Heart left ventricle (tissue), 16 donors: ENCODE measurements at regions not wholly inside any gene's neighbourhood (a gene's known extent, or its start where the extent isn't known, plus 50 kb on each side); places are given as distances from the start of the nearest gene placed in this dataset.

ENCODE experiments used
- ATAC-seq, 4 donors: fragments of 200-7000 bp; cut with Tn5 transposase; one replicate each; pipeline ENCODE4 v1.9.1; 2020 to 2022; ENCODE audit warnings: moderate library complexity in 4 of 4, mild to moderate bottlenecking in 3 of 4, moderate number of reproducible peaks in 1 of 4
- DNase-seq, 5 donors: peaks; one replicate each; pipeline ENCODE4 v3.0.0-alpha.2; 2020
- H3K27ac ChIP-seq, 12 donors: fragments of 200-600 bp; sonication (generic) in 4 of 12; one replicate each; pipeline versions ENCODE4 v1.5.0 to v1.8.0; 2016 to 2022; ENCODE audit warnings: mild to moderate bottlenecking in 2 of 12
- H3K27me3 ChIP-seq, 9 donors: fragments of 200-600 bp; sonication (generic) in 2 of 9; one replicate each; pipeline versions ENCODE4 v1.5.1 to v1.8.0; 2016 to 2022; ENCODE audit warnings: mild to moderate bottlenecking in 3 of 9
- H3K36me3 ChIP-seq, 9 donors: fragments of 200-600 bp; sonication (generic) in 2 of 9; one replicate each; pipeline versions ENCODE4 v1.5.0 to v1.8.0; 2018 to 2022; ENCODE audit warnings: mild to moderate bottlenecking in 2 of 9
- H3K4me1 ChIP-seq, 12 donors: fragments of 200-600 bp; sonication (generic) in 4 of 12; one replicate each; pipeline versions ENCODE4 v1.5.0 to v1.8.0; 2016 to 2022; ENCODE audit warnings: mild to moderate bottlenecking in 3 of 12
- H3K4me3 ChIP-seq, 12 donors: fragments of 200-600 bp; sonication (generic) in 4 of 12; one replicate each; pipeline versions ENCODE4 v1.5.0 to v1.8.0; 2017 to 2022; ENCODE audit warnings: mild to moderate bottlenecking in 9 of 12, moderate library complexity in 4 of 12
- H3K9me3 ChIP-seq, 12 donors: fragments of 200-600 bp; sonication (generic) in 4 of 12; one replicate each; pipeline versions ENCODE4 v1.5.0 to v1.8.0; 2016 to 2022; ENCODE audit warnings: mild to moderate bottlenecking in 1 of 12
- CTCF ChIP-seq, 12 donors: fragments of 200-600 bp; sonication (generic) in 4 of 12; IDR thresholded peaks; one replicate each; pipeline versions ENCODE4 v1.5.0 to v1.8.0; 2018 to 2022; ENCODE audit warnings: antibody characterized with exemption in 12 of 12, mild to moderate bottlenecking in 5 of 12
- POLR2A ChIP-seq, 2 donors: fragments of 450-650 bp; IDR thresholded peaks; one replicate each; pipeline ENCODE4 v1.6.1; 2017; ENCODE audit warnings: antibody characterized with exemption in 2 of 2, mild to moderate bottlenecking in 2 of 2, moderate library complexity in 2 of 2
- whole genome bisulfite sequencing, 4 donors: extraction: QIAGEN DNeasy Blood & Tissue Kit in 2 of 4; methylation state at CpG; one replicate each; pipeline versions ENCODE4 v1.1.5 to v1.1.7; 2013 to 2018; 5-methylcytosine and 5-hydroxymethylcytosine counted together
- intact Hi-C, 10 donors: fragments of 100-400 bp; cut with DNase I; formaldehyde crosslinking; loops; one replicate each; pipeline versions ENCODE4 v1.11.1 to v1.14.2; 2022
- donor health status: ischemic (EF 13 %, LVEDD 7.1; RV severe dilation, severe dysfunction).
- donor health status: healthy with polysubstance abuse.
- donor health status: DM: no; HTN: yes; CAD: no.
- donor health status: DM: no; HTN: no; CAD: no.
- donor health status: ischemic (EF 25% LVEDD 6.9; RV normal size, moderate dysfunction).
- donor health status: ischemic (EF 25% LVEDD 5.7; RV mildly dilated, moderate dysfunction).
- donor health status: healthy.
- donor health status: DM: yes; HTN: yes; CAD: no.
- donor health status: ischemic (EF 35%, LVEDD 5.7; RV mildly dilated, moderate dysfunction).
- donor health status: nonischemic (EF 11% LVEDD 7.7; RV severe dilation, severe dysfunction).
- donor health status: DM: yes; HTN: yes; CAD: no.
- donor health status: PGD.
- donor health status: ischemic (EF 29% LVEDD 5.4; RV normal size, mild dysfunction).
- donor health status: nonischemic (EF 23%, LVEDD 6.1; RV moderate dilation, normal function).

DNA sequence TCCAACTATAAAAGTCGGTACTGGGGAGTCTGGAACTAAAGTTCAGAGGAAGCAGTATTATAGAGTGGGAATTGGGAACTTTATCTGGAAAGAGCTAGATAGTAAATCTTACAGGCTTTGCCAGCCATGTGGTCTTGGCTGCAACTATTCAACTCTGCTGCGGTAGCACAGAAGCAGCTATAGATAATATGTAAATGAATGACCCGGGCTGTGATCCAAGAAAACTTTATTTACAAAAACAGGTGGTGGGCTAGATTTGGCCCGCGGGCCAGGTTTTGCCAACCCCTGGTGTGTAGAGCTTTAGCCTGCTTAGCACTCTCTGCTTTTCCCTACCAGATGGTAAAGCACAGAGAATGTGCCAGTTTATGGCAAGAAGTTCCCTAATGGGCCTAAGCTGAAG, 70.8 kb downstream of the TNP1 start:
- intact Hi-C loops, result no loop called here
- H3K36me3 ChIP-seq, result no peaks in the 10 kb centered on the region
- H3K4me1 ChIP-seq, result peaks cover 0 to 25% (median 9%) of the 10 kb centered on the region in 12 donors
- H3K27me3 ChIP-seq, result no peaks in the 10 kb centered on the region
- 59 to 69% (median 65%) methylated on average over 5 of the region's 5 CpGs for WGBS, 4 donors
- H3K27ac ChIP-seq, result no peak overlapping the region
- DNase-seq (no peak), ATAC-seq (no peak)
- no peak for TF ChIP-seq CTCF (IDR thresholded peaks at IDR 0.05)
- TF ChIP-seq POLR2A (IDR thresholded peaks at IDR 0.05), result no peak
- no peak overlapping the region for H3K4me3 ChIP-seq
- no peaks in the 10 kb centered on the region for H3K9me3 ChIP-seq

DNA sequence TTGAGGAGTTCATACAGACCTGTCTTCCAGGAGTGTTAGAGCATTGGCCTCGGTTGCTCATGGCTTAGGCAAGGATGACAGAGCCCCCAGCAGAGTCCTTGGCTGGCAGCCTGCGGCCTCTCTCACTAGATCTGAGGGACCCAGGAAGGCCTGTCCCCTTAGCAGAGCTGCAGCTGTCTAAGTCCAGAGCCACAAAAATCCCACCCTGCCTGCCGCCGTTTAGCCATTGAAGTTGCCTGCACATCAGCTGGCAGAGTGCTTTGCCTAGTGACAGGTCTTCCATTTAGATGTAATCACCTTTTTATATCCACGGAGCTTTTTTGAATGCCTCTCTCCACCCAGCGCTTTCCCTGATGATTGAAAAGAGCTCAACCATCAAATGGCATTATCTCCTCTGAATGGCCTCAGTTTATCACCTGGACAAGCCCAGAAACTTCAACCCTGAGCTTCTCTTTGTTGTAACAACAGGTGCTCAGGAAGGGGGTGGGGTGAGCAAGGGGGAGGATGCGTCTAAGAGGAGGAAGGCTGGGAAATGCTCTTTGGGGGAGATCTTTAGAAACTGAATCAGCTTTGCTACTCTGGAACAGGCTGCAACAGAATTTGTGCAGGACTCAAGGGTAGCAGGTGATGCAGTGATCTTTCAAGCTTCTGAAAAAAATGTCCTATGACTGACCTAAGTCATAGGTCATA, 71.9 kb downstream of the TNP1 start:
- 89 to 90% (median 89%) methylated on average over 7 of the region's 7 CpGs for WGBS, 4 donors
- H3K27me3 ChIP-seq, result no peaks in the 10 kb centered on the region
- no peak overlapping the region for H3K27ac ChIP-seq
- ATAC-seq, result no peak
- H3K36me3 ChIP-seq, result no peaks in the 10 kb centered on the region
- intact Hi-C loops, result no loop called here
- H3K4me3 ChIP-seq, result no peak overlapping the region
- no peak for DNase-seq
- H3K9me3 ChIP-seq, result no peaks in the 10 kb centered on the region
- H3K4me1 ChIP-seq, result peaks cover 0 to 21% (median 9%) of the 10 kb centered on the region in 12 donors
- TF ChIP-seq CTCF (IDR thresholded peaks at IDR 0.05) (no peak), POLR2A (IDR thresholded peaks at IDR 0.05) (no peak)

DNA sequence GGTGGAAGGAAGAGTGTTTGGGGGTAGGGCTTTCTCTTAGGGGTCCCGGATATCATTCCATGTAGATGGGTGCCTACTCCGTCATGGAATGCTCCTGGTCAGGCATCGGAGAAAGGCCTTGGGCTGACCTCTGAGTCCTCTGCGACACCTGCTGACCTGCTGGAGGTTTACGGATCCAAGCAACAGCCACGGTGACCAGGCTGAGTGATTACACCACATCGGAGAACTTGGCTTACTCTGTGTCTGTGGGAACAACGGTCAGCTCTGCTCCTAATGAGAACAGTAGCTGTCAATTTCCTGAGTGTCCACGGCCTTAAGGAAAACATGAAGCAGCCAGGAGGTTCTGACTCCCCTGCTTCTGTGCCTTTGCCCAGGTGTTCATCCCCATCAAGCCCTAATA, 73.2 kb downstream of the TNP1 start:
- TF ChIP-seq POLR2A (IDR thresholded peaks at IDR 0.05) (no peak), CTCF (IDR thresholded peaks at IDR 0.05) (no peak)
- WGBS, 4 donors, result 93 to 100% (median 97%) methylated on average over 3 to 9 of the region's 9 CpGs
- no peaks in the 10 kb centered on the region for H3K27me3 ChIP-seq
- peaks cover 0 to 8% (median under 1%) of the 10 kb centered on the region in 12 donors for H3K4me1 ChIP-seq
- H3K36me3 ChIP-seq, result no peaks in the 10 kb centered on the region
- no peak overlapping the region for H3K27ac ChIP-seq
- ATAC-seq, result no peak
- no peak overlapping the region for H3K4me3 ChIP-seq
- intact Hi-C loops, result no loop called here
- no peaks in the 10 kb centered on the region for H3K9me3 ChIP-seq
- DNase-seq, result no peak

- no peaks in the 10 kb centered on the region for H3K36me3 ChIP-seq
- DNase-seq, result no peak
- ATAC-seq, result no peak
- TF ChIP-seq CTCF (IDR thresholded peaks at IDR 0.05) (no peak), POLR2A (IDR thresholded peaks at IDR 0.05) (no peak)
- H3K27ac ChIP-seq, result no peak overlapping the region
- no peak overlapping the region for H3K4me3 ChIP-seq
- 93 to 95% (median 94%) methylated on average over 3 of the region's 3 CpGs for WGBS, 4 donors
- intact Hi-C loops, result no loop called here
- no peaks in the 10 kb centered on the region for H3K27me3 ChIP-seq
- H3K4me1 ChIP-seq, result peaks cover 0 to 4% (median 0%) of the 10 kb centered on the region in 12 donors
- H3K9me3 ChIP-seq, result no peaks in the 10 kb centered on the region
These were observed 75.4 kb downstream of the TNP1 start for GRCh38 chr2:216784456-216784855.
